ENCODE measurements at regions not wholly inside any gene's neighbourhood (a gene's known extent, or its start where the extent isn't known, plus 50 kb on each side); places are given as distances from the start of the nearest gene placed in this dataset.

DNA sequence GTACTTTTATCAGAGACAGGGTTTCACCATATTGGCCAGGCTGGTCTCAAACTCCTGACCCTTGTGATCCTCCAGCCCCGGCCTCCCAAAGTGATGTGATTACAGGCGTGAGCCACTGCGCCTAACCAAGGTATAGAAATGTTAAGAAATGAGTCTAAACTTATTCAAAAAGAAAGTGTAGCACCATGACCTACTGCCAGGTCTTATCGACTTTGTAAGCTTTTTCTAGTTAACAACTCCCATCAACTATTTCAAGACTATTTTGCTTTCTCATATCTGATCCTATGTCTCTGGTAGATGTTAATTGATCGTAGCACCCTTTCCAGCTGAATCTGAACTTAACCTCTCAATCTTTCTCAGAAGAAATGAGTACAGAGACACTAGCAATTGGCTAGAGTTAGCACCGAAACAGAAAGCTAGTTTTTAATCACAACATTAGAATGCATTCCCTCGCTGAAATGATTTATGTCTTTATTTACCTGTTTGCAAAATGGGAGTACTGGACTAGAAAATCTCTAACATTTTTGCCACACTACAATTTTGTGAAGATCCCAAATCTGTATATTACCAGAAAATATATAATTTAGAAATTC, 114.0 kb upstream of the HGF start:
- no peaks in the 10 kb centered on the region for H3K27me3 ChIP-seq (ENCODE audit: insufficient read depth, low read length, poor library complexity)
- no peak overlapping the region for H3K9ac ChIP-seq (ENCODE audit: low read depth, low read length)
- DNase-seq (no peak), ATAC-seq (ENCODE audit: insufficient read depth, low read depth) (no peak)
- no peaks in the 10 kb centered on the region for H4K20me1 ChIP-seq (ENCODE audit: insufficient read depth, low read length)
- H3K9me3 ChIP-seq (ENCODE audit: insufficient read depth, low read length, severe bottlenecking) = no peaks in the 10 kb centered on the region
- TF ChIP-seq, protein P1, sequence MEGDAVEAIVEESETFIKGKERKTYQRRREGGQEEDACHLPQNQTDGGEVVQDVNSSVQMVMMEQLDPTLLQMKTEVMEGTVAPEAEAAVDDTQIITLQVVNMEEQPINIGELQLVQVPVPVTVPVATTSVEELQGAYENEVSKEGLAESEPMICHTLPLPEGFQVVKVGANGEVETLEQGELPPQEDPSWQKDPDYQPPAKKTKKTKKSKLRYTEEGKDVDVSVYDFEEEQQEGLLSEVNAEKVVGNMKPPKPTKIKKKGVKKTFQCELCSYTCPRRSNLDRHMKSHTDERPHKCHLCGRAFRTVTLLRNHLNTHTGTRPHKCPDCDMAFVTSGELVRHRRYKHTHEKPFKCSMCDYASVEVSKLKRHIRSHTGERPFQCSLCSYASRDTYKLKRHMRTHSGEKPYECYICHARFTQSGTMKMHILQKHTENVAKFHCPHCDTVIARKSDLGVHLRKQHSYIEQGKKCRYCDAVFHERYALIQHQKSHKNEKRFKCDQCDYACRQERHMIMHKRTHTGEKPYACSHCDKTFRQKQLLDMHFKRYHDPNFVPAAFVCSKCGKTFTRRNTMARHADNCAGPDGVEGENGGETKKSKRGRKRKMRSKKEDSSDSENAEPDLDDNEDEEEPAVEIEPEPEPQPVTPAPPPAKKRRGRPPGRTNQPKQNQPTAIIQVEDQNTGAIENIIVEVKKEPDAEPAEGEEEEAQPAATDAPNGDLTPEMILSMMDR (IDR thresholded peaks at IDR 0.05; ENCODE audit: borderline replicate concordance, extremely low read depth, low read length, poor library complexity, severe bottlenecking) = no peak
- TF ChIP-seq EZH2 (IDR thresholded peaks at IDR 0.05; ENCODE audit: borderline replicate concordance, low read depth, low read length, severe bottlenecking) = no peak
- H3K4me2 ChIP-seq (ENCODE audit: insufficient read depth, low read length) = no peak overlapping the region
- no peak overlapping the region for H3K27ac ChIP-seq (ENCODE audit: low read length)
- H3K4me3 ChIP-seq (ENCODE audit: low read depth in 1 of 2, low read length in 2 of 2) = no peak overlapping the region
- peaks cover 45% of the 10 kb centered on the region for H3K4me1 ChIP-seq (ENCODE audit: insufficient read depth, low read length)
- H3K36me3 ChIP-seq (ENCODE audit: insufficient read depth, low read length) = no peaks in the 10 kb centered on the region
- no peak overlapping the region for H2AFZ ChIP-seq (ENCODE audit: low read depth, low read length)
- H3K79me2 ChIP-seq (ENCODE audit: insufficient read depth, low read length) = no peaks in the 10 kb centered on the region

DNA sequence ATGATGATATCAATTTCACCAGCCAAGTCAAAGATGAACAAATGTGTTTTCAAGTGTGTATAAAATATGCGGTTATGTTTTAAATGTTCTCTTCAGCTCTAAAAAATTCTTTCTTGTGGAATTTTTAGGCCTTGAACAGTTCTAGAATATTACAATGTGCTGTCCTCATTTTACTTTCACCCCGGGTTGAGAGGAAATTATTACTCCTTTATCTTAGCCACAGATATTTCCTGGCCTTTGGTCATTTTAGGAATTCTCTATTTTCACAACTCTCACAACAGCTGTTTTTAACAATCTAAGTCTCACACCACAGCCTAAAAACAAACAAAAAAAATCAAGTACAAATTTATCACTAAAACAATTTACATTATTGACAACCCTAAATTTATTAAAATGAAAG, 112.2 kb upstream of the HGF start:
- Histone ChIP-seq H3K27me3 (ENCODE audit: insufficient read depth, low read length, poor library complexity) (no peaks in the 10 kb centered on the region), H3K9ac (ENCODE audit: low read depth, low read length) (no peak overlapping the region), H3K36me3 (ENCODE audit: insufficient read depth, low read length) (no peaks in the 10 kb centered on the region), H3K4me1 (ENCODE audit: insufficient read depth, low read length) (peaks cover 28% of the 10 kb centered on the region), H3K79me2 (ENCODE audit: insufficient read depth, low read length) (no peaks in the 10 kb centered on the region), H3K27ac (ENCODE audit: low read length) (no peak overlapping the region), H3K4me3 (ENCODE audit: low read depth in 1 of 2, low read length in 2 of 2) (no peak overlapping the region), H3K4me2 (ENCODE audit: insufficient read depth, low read length) (no peak overlapping the region), H3K9me3 (ENCODE audit: insufficient read depth, low read length, severe bottlenecking) (no peaks in the 10 kb centered on the region), H4K20me1 (ENCODE audit: insufficient read depth, low read length) (no peaks in the 10 kb centered on the region), H2AFZ (ENCODE audit: low read depth, low read length) (no peak overlapping the region)
- DNase-seq (no peak), ATAC-seq (ENCODE audit: insufficient read depth, low read depth) (no peak)
- TF ChIP-seq, protein P1 (IDR thresholded peaks at IDR 0.05; ENCODE audit: borderline replicate concordance, extremely low read depth, low read length, poor library complexity, severe bottlenecking) = no peak
- no peak for TF ChIP-seq EZH2 (IDR thresholded peaks at IDR 0.05; ENCODE audit: borderline replicate concordance, low read depth, low read length, severe bottlenecking)

DNA sequence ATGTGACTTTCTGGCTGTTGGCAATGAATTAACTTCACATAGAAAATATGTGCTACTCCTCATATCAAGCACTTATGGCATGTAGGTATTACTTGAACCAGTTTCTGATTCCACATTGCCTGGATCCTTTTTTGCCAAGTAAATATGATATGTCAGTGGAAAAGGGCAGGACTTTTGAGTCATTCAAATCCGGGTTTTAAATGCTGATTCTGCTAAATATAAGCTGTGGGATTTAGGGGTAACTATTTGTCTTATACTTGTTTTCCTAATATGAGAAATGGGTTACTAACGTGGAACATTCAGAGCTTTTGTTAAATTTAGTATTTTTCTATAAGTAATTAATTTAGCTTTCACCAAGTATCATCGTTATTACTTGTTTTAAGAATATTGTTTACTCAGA, 108.0 kb upstream of the HGF start:
- no peak overlapping the region for H3K4me3 ChIP-seq (ENCODE audit: low read depth in 1 of 2, low read length in 2 of 2)
- H3K79me2 ChIP-seq (ENCODE audit: insufficient read depth, low read length) = no peaks in the 10 kb centered on the region
- H3K27ac ChIP-seq (ENCODE audit: low read length) = no peak overlapping the region
- no peak overlapping the region for H3K4me2 ChIP-seq (ENCODE audit: insufficient read depth, low read length)
- ATAC-seq (ENCODE audit: insufficient read depth, low read depth) = no peak
- H3K9ac ChIP-seq (ENCODE audit: low read depth, low read length) = no peak overlapping the region
- no peak overlapping the region for H2AFZ ChIP-seq (ENCODE audit: low read depth, low read length)
- no peak for TF ChIP-seq EZH2 (IDR thresholded peaks at IDR 0.05; ENCODE audit: borderline replicate concordance, low read depth, low read length, severe bottlenecking)
- TF ChIP-seq, protein P1 (IDR thresholded peaks at IDR 0.05; ENCODE audit: borderline replicate concordance, extremely low read depth, low read length, poor library complexity, severe bottlenecking) = no peak
- no peaks in the 10 kb centered on the region; the same call in 1 of the 2 replicates for H3K4me1 ChIP-seq (ENCODE audit: insufficient read depth, low read length)
- H3K9me3 ChIP-seq (ENCODE audit: insufficient read depth, low read length, severe bottlenecking) = no peaks in the 10 kb centered on the region
- H4K20me1 ChIP-seq (ENCODE audit: insufficient read depth, low read length) = no peaks in the 10 kb centered on the region
- H3K36me3 ChIP-seq (ENCODE audit: insufficient read depth, low read length) = no peaks in the 10 kb centered on the region
- no peak for DNase-seq
- H3K27me3 ChIP-seq (ENCODE audit: insufficient read depth, low read length, poor library complexity) = no peaks in the 10 kb centered on the region
